Panc1 (cell line): ENCODE measurements at regions not wholly inside any gene's neighbourhood (a gene's known extent, or its start where the extent isn't known, plus 50 kb on each side); places are given as distances from the start of the nearest gene placed in this dataset.
A peak's percentile ranks its signal among the peaks of the same experiment; 100 is the strongest.
"Not testable (repeated sequence)": the region's sequence is repeated elsewhere in the genome, so short reads cannot be mapped to it uniquely, and the experiment has no call there.

Experiments used
- ATAC-seq: fragments of 200-7000 bp; cut with Tn5 transposase; 2 replicates; pipeline ENCODE4 v1.9.1; 2020; ENCODE audit warnings: mild to moderate bottlenecking, moderate library complexity
- BruUV-seq: library from RNA; stranded (reverse); fragments of 400-500 nt; replicated peaks from 2 replicates; lab custom pipeline; 2021; lab: Mats Ljungman, UMichigan
- CTCF ChIA-PET: fragments of 300-600 bp; sonication (Branson Sonifier 250); formaldehyde crosslinking; loops from one replicate; lab custom pipeline; 2022; ENCODE audit warnings: antibody characterized with exemption; lab: Charles Lee
- POLR2A ChIA-PET: fragments of 300-600 bp; sonication (Branson Sonifier 250); formaldehyde crosslinking; loops from one replicate; lab custom pipeline; 2022; ENCODE audit warnings: antibody characterized with exemption; lab: Charles Lee
- DNase-seq: peaks from one replicate; pipeline ENCODE4 v3.0.0-alpha.2; 2010; ENCODE audit warnings: low read depth, low spot score
- H3K27ac ChIP-seq: 2 replicates; pipeline ENCODE4 v1.5.1; 2011; ENCODE audit warnings: mild to moderate bottlenecking, low read length, inconsistent platforms
- H3K27me3 ChIP-seq: fragments of 200-500 bp; sonication (Bioruptor generic); 2 replicates; pipeline ENCODE4 v1.6.0; 2014; ENCODE audit warnings: low read length, inconsistent platforms; ENCODE audit not compliant: control insufficient read depth, insufficient read depth
- H3K36me3 ChIP-seq: fragments of 200-500 bp; sonication (Bioruptor generic); 2 replicates; pipeline ENCODE4 v1.5.1; 2014; ENCODE audit warnings: inconsistent platforms, mild to moderate bottlenecking, low read length, moderate library complexity; ENCODE audit not compliant: control insufficient read depth, insufficient read depth
- H3K4me1 ChIP-seq: 2 replicates; pipeline ENCODE4 v1.5.1; 2011; ENCODE audit warnings: inconsistent platforms, mild to moderate bottlenecking, low read length, moderate library complexity; ENCODE audit not compliant: control insufficient read depth, insufficient read depth
- H3K4me3 ChIP-seq, 2 experiments: 2 replicates each; pipeline ENCODE4 v1.5.1; 2011 to 2012; ENCODE audit warnings: low read depth in 2 of 2, low read length in 2 of 2, mild to moderate bottlenecking in 2 of 2, inconsistent platforms in 1 of 2, moderate library complexity in 1 of 2
- H3K9me3 ChIP-seq: fragments of 200-500 bp; sonication (Bioruptor generic); 2 replicates; pipeline ENCODE4 v1.5.1; 2014; ENCODE audit warnings: low read depth, mild to moderate bottlenecking, inconsistent platforms, low read length, moderate library complexity; ENCODE audit not compliant: control insufficient read depth, insufficient read depth
- CTCF ChIP-seq: fragments of 450-650 bp; IDR thresholded peaks from 2 replicates; pipeline ENCODE4 v1.5.1; 2017; ENCODE audit warnings: mild to moderate bottlenecking
- REST ChIP-seq, 2 experiments: IDR thresholded peaks; 2 replicates each; pipeline ENCODE4 v1.6.1; 2011 to 2012; ENCODE audit warnings: low read depth in 2 of 2, control low read depth in 1 of 2, low read length in 1 of 2, mild to moderate bottlenecking in 1 of 2, moderate library complexity in 1 of 2; ENCODE audit not compliant: insufficient read depth in 1 of 2
- in situ Hi-C: cut with HindIII; loops from 2 replicates; pipeline ENCODE4 v1.10.0; 2016; ENCODE audit warnings: low sequenced_read_pairs, low pct_unique_long_range_greater_than_20kb
- intact Hi-C: fragments of 100-400 bp; cut with micrococcal nuclease; formaldehyde crosslinking; loops from one replicate; pipeline ENCODE4 v1.10.0; 2022; ENCODE audit not compliant: unreplicated experiment

- BruUV-seq, in situ Hi-C loops, H3K27me3 ChIP-seq, H3K4me1 ChIP-seq, CTCF ChIA-PET, DNase-seq, H3K27ac ChIP-seq, H3K4me3 ChIP-seq, H3K36me3 ChIP-seq, H3K9me3 ChIP-seq, POLR2A ChIA-PET, ATAC-seq: not testable (repeated sequence)
- intact Hi-C loops, result loop anchor here (10.0 kb wide), 1 partner anchor 453 kb away; no protein-coding TSS in a partner anchor
- peak in 1 of 2 experiments; percentile 53; a peak in 1 of 4 replicates for TF ChIP-seq REST (IDR thresholded peaks at IDR 0.05; ENCODE audit: insufficient read depth in 1 of 2, low read depth in 2 of 2, low read length in 1 of 2)
Observed at GRCh38 chr7:6951553-6951952, 125.5 kb upstream of the CCZ1B start.

GRCh38 chr7:6953138-6953797 lies 127.2 kb upstream of the CCZ1B start:
- BruUV-seq, H3K36me3 ChIP-seq, DNase-seq, POLR2A ChIA-PET, CTCF ChIA-PET, H3K27ac ChIP-seq, H3K27me3 ChIP-seq, H3K4me1 ChIP-seq, H3K9me3 ChIP-seq, ATAC-seq, in situ Hi-C loops, H3K4me3 ChIP-seq: not testable (repeated sequence)
- intact Hi-C loops, result loop anchor here (10.0 kb wide), 1 partner anchor 452 kb away; no protein-coding TSS in a partner anchor
- TF ChIP-seq CTCF, result peak; percentile 76

GRCh38 chr7:6953798-6954181 lies 127.7 kb upstream of the CCZ1B start:
- H3K4me1 ChIP-seq, H3K9me3 ChIP-seq, H3K36me3 ChIP-seq, DNase-seq, H3K4me3 ChIP-seq, ATAC-seq, BruUV-seq, H3K27me3 ChIP-seq, POLR2A ChIA-PET, in situ Hi-C loops, CTCF ChIA-PET, H3K27ac ChIP-seq: not testable (repeated sequence)
- intact Hi-C loops, result loop anchor here (10.0 kb wide), 1 partner anchor 451 kb away; no protein-coding TSS in a partner anchor

GRCh38 chr7:6955385-6955784 lies 129.3 kb upstream of the CCZ1B start:
- H3K4me3 ChIP-seq, in situ Hi-C loops, POLR2A ChIA-PET, BruUV-seq, H3K9me3 ChIP-seq, ATAC-seq, H3K27me3 ChIP-seq, CTCF ChIA-PET, H3K27ac ChIP-seq, H3K36me3 ChIP-seq, DNase-seq, H3K4me1 ChIP-seq: not testable (repeated sequence)
- intact Hi-C loops, result loop anchor here (10.0 kb wide), 1 partner anchor 449 kb away; no protein-coding TSS in a partner anchor

- in situ Hi-C loops, H3K4me1 ChIP-seq, DNase-seq, H3K9me3 ChIP-seq, H3K27ac ChIP-seq, H3K4me3 ChIP-seq, CTCF ChIA-PET, H3K36me3 ChIP-seq, H3K27me3 ChIP-seq, ATAC-seq, BruUV-seq, POLR2A ChIA-PET: not testable (repeated sequence)
- intact Hi-C loops, result loop anchor here (10.0 kb wide), 1 partner anchor 449 kb away; no protein-coding TSS in a partner anchor
Observed at GRCh38 chr7:6955990-6956566, 130.0 kb upstream of the CCZ1B start.
